ENCODE measurements at regions not wholly inside any gene's neighbourhood (a gene's known extent, or its start where the extent isn't known, plus 50 kb on each side); places are given as distances from the start of the nearest gene placed in this dataset.

- TF ChIP-seq TAF1 (IDR thresholded peaks at IDR 0.05; ENCODE audit: low read depth) (no peak), CREB1 (IDR thresholded peaks at IDR 0.05; ENCODE audit: low read depth) (no peak), TCF12 (IDR thresholded peaks at IDR 0.05; ENCODE audit: low read depth) (no peak), NFIC (IDR thresholded peaks at IDR 0.05) (no peak), YY1 (IDR thresholded peaks at IDR 0.05; ENCODE audit: low read depth) (no peak), TEAD4 (IDR thresholded peaks at IDR 0.05) (no peak)
- TF ChIP-seq, protein P1, sequence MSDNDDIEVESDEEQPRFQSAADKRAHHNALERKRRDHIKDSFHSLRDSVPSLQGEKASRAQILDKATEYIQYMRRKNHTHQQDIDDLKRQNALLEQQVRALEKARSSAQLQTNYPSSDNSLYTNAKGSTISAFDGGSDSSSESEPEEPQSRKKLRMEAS (IDR thresholded peaks at IDR 0.05): no peak
Measured at GRCh38 chr3:161682715-161683114, 186.1 kb downstream of the OTOL1 start.
